GM12878 (cell line): ENCODE measurements at regions not wholly inside any gene's neighbourhood (a gene's known extent, or its start where the extent isn't known, plus 50 kb on each side); places are given as distances from the start of the nearest gene placed in this dataset.

Experiments
- ATAC-seq: fragments of 200-7000 bp; cut with Tn5 transposase; 3 replicates; pipeline ENCODE4 v1.9.1; 2020; ENCODE audit warnings: mild to moderate bottlenecking, moderate library complexity
- BruUV-seq: library from RNA; stranded (reverse); fragments of 400-500 nt; replicated peaks from 2 replicates; lab custom pipeline; 2021; lab: Mats Ljungman, UMichigan
- CTCF ChIA-PET: fragments of 300-600 bp; sonication (Branson Sonifier 250); formaldehyde crosslinking; extraction: SDS; loops from one replicate; lab custom pipeline; 2021; ENCODE audit warnings: inconsistent platforms; lab: Yijun Ruan, JAX
- POLR2A ChIA-PET: fragments of 350-600 bp; formaldehyde crosslinking; extraction: SDS; loops from one replicate; lab custom pipeline; 2021; ENCODE audit warnings: inconsistent platforms; lab: Charles Lee
- RAD21 ChIA-PET: fragments of 300-600 bp; sonication (Branson Sonifier 250); formaldehyde crosslinking; loops from one replicate; lab custom pipeline; 2023; ENCODE audit warnings: antibody characterized with exemption; ENCODE audit not compliant: unreplicated experiment; lab: Charles Lee
- SMC1A ChIA-PET: fragments of 300-600 bp; sonication (Branson Sonifier 250); formaldehyde crosslinking; loops from one replicate; lab custom pipeline; 2023; ENCODE audit not compliant: unreplicated experiment, uncharacterized antibody; lab: Charles Lee
- DNase-seq: peaks from one replicate; pipeline ENCODE4 v3.0.0-alpha.2; 2011; ENCODE audit warnings: low read depth, low spot score
- FAIRE-seq: peaks from 3 replicates; lab custom pipeline; 2011; peaks lifted over from hg19 to GRCh38; lab: Jason Lieb, UNC
- H2AFZ ChIP-seq: 2 replicates; pipeline ENCODE4 v1.6.0; 2011; ENCODE audit warnings: low read depth, low read length, control low read depth; ENCODE audit not compliant: control insufficient read depth
- H3K27ac ChIP-seq: 2 replicates; pipeline ENCODE4 v1.5.1; 2011; ENCODE audit warnings: control low read depth; ENCODE audit not compliant: control insufficient read depth, insufficient read depth
- H3K27me3 ChIP-seq, 2 experiments: replicated peaks in 1 of 2; 2 replicates each; pipeline versions ENCODE4 v1.6.0 to v1.6.1; 2011; ENCODE audit warnings: low read length in 1 of 2; ENCODE audit not compliant: control insufficient read depth in 2 of 2, insufficient read depth in 2 of 2
- H3K36me3 ChIP-seq, 2 experiments: 2 replicates each; pipeline ENCODE4 v1.5.1; 2011; ENCODE audit warnings: low read length in 1 of 2; ENCODE audit not compliant: control insufficient read depth in 2 of 2, insufficient read depth in 2 of 2
- H3K4me1 ChIP-seq: 2 replicates; pipeline ENCODE4 v1.6.1; 2011; ENCODE audit warnings: mild to moderate bottlenecking, low read length, moderate library complexity, mixed read lengths; ENCODE audit not compliant: control insufficient read depth, insufficient read depth
- H3K4me2 ChIP-seq: 2 replicates; pipeline ENCODE4 v1.6.0; 2011; ENCODE audit warnings: control low read depth; ENCODE audit not compliant: control insufficient read depth, insufficient read depth
- H3K4me3 ChIP-seq: fragments of 200-600 bp; sonication (generic); 2 replicates; pipeline ENCODE4 v1.5.1; 2016
- H3K79me2 ChIP-seq: 2 replicates; pipeline ENCODE4 v1.6.0; 2011; ENCODE audit warnings: low read length; ENCODE audit not compliant: control insufficient read depth, insufficient read depth
- H3K9ac ChIP-seq: 2 replicates; pipeline ENCODE4 v1.8.0; 2011; ENCODE audit warnings: low read length, control low read depth, mixed read lengths; ENCODE audit not compliant: control insufficient read depth, insufficient read depth
- H3K9me3 ChIP-seq: replicated peaks from 3 replicates; pipeline ENCODE4 v1.5.1; 2011; ENCODE audit warnings: mild to moderate bottlenecking, low read length; ENCODE audit not compliant: control insufficient read depth, insufficient read depth
- H4K20me1 ChIP-seq: 2 replicates; pipeline ENCODE4 v1.6.0; 2011; ENCODE audit not compliant: control insufficient read depth, insufficient read depth
- BCLAF1 ChIP-seq: fragments of 450-650 bp; IDR thresholded peaks from 2 replicates; pipeline ENCODE4 v1.6.1; 2017; ENCODE audit warnings: antibody characterized with exemption, mild to moderate bottlenecking, moderate library complexity
- BMI1 ChIP-seq: fragments of 450-650 bp; IDR thresholded peaks from 2 replicates; pipeline ENCODE4 v1.6.1; 2016; ENCODE audit warnings: mild to moderate bottlenecking, moderate library complexity, borderline replicate concordance
- CBX5 ChIP-seq: sonication (generic); IDR thresholded peaks from 2 replicates; pipeline ENCODE4 v1.6.1; 2016; ENCODE audit warnings: low read depth, moderate library complexity, mild to moderate bottlenecking, inconsistent platforms
- CUX1 ChIP-seq: IDR thresholded peaks from 2 replicates; pipeline ENCODE4 v1.6.1; 2012; ENCODE audit warnings: improper control_type of control experiment, low read depth, low read length; ENCODE audit not compliant: insufficient replicate concordance
- FOXK2 ChIP-seq: fragments of 450-650 bp; IDR thresholded peaks from 2 replicates; pipeline ENCODE4 v1.6.1; 2017; ENCODE audit warnings: mild to moderate bottlenecking, moderate library complexity
- MAX ChIP-seq: IDR thresholded peaks from 2 replicates; pipeline ENCODE4 v1.6.1; 2012; ENCODE audit warnings: low read depth, low read length, improper control_type of control experiment
- MYC ChIP-seq: IDR thresholded peaks from 2 replicates; pipeline ENCODE4 v1.6.1; 2011; ENCODE audit warnings: mild to moderate bottlenecking, low read length, moderate library complexity, inconsistent platforms; ENCODE audit not compliant: insufficient read depth, insufficient replicate concordance, insufficient read length, severe bottlenecking
- NRF1 ChIP-seq: conservative IDR thresholded peaks from 2 replicates; pipeline ENCODE4 v1.6.1; 2011; ENCODE audit warnings: mild to moderate bottlenecking, low read depth, low read length, improper control_type of control experiment
- POLR2AphosphoS2 ChIP-seq: IDR thresholded peaks from 2 replicates; pipeline ENCODE4 v1.6.1; 2011; ENCODE audit warnings: low read depth, mild to moderate bottlenecking, low read length, improper control_type of control experiment, moderate library complexity
- RAD21 ChIP-seq: IDR thresholded peaks from 2 replicates; pipeline ENCODE4 v1.6.1; 2011; ENCODE audit warnings: mild to moderate bottlenecking, low read depth, low read length, moderate library complexity; ENCODE audit not compliant: insufficient read depth
- RAD51 ChIP-seq: fragments of 450-650 bp; IDR thresholded peaks from 2 replicates; pipeline ENCODE4 v1.6.1; 2016; ENCODE audit warnings: moderate library complexity, mild to moderate bottlenecking, inconsistent platforms
- RFX5 ChIP-seq: IDR thresholded peaks from 2 replicates; pipeline ENCODE4 v1.6.1; 2011; ENCODE audit warnings: low read depth, low read length, improper control_type of control experiment
- RUNX3 ChIP-seq: IDR thresholded peaks from 2 replicates; pipeline ENCODE4 v1.6.1; 2012; ENCODE audit warnings: low read length, inconsistent platforms
- SIN3A ChIP-seq: IDR thresholded peaks from 2 replicates; pipeline ENCODE4 v1.6.1; 2012; ENCODE audit warnings: low read depth, low read length, improper control_type of control experiment
- STAT3 ChIP-seq: IDR thresholded peaks from 2 replicates; pipeline ENCODE4 v1.6.1; 2011; ENCODE audit warnings: low read depth, low read length, improper control_type of control experiment
- TCF12 ChIP-seq: IDR thresholded peaks from 2 replicates; pipeline ENCODE4 v1.6.1; 2011; ENCODE audit warnings: low read depth, mild to moderate bottlenecking, low read length
- ZBED1 ChIP-seq: IDR thresholded peaks from 2 replicates; pipeline ENCODE4 v1.6.1; 2016; ENCODE audit warnings: borderline replicate concordance
- WGBS: methylation state at CpG from one replicate; pipeline ENCODE4 v1.1.6; 2016; ENCODE audit warnings: low lambda C conversion rate; ENCODE audit not compliant: insufficient replicate concordance, insufficient coverage; ENCODE audit errors: missing lambda C conversion rate; 5-methylcytosine and 5-hydroxymethylcytosine counted together
- in situ Hi-C: fragments of 300-500 bp; cut with MboI; formaldehyde crosslinking; loops from 9 replicates; pipeline ENCODE4 v1.14.3; 2018; ENCODE audit warnings: mixed read lengths
- intact Hi-C: fragments of 100-400 bp; cut with micrococcal nuclease; formaldehyde crosslinking; loops from one replicate; pipeline ENCODE4 v1.14.2; 2022; ENCODE audit not compliant: unreplicated experiment

GRCh38 chr7:132687016-132687415 is 110.7 kb upstream of the PLXNA4 start:
- Histone ChIP-seq H4K20me1 (no peaks in the 10 kb centered on the region), H3K9me3 (no peaks in the 10 kb centered on the region), H3K4me2 (no peak overlapping the region), H3K36me3 (no peaks in the 10 kb centered on the region), H3K4me3 (no peak overlapping the region), H3K9ac (no peak overlapping the region), H3K27ac (no peak overlapping the region), H3K27me3 (no peaks in the 10 kb centered on the region; a peak in 1 of 4 replicates), H2AFZ (no peak overlapping the region), H3K79me2 (no peaks in the 10 kb centered on the region), H3K4me1 (no peaks in the 10 kb centered on the region)
- in situ Hi-C loops = no loop called here
- ChIA-PET POLR2A (no interaction called here), SMC1A (interaction anchor here (1.1 kb wide), 2 partner anchors 8 to 23 kb away, joined by 3 read pairs; no protein-coding TSS in a partner anchor), CTCF (no interaction called here), RAD21 (no interaction called here)
- FAIRE-seq = no peak
- no TSS peak for BruUV-seq
- WGBS = 0% methylated on average over 1 of the region's 1 CpG
- intact Hi-C loops = no loop called here
- no peak for ATAC-seq
- no peak for DNase-seq
- TF ChIP-seq RAD21 = no peak
- no peak for TF ChIP-seq MAX
- no peak for TF ChIP-seq RUNX3
- TF ChIP-seq FOXK2 = no peak
- no peak for TF ChIP-seq ZBED1
- no peak for TF ChIP-seq STAT3
- TF ChIP-seq RAD51 = no peak
- TF ChIP-seq MYC = no peak
- no peak for TF ChIP-seq CUX1
- TF ChIP-seq NRF1 = no peak
- no peak for TF ChIP-seq RFX5
- no peak for TF ChIP-seq SIN3A
- no peak for TF ChIP-seq POLR2AphosphoS2
- TF ChIP-seq BCLAF1 = no peak
- TF ChIP-seq BMI1 = no peak
- TF ChIP-seq CBX5 = no peak
- TF ChIP-seq TCF12 = no peak
